Muscle of leg (tissue), 3 donors: ENCODE measurements at regions not wholly inside any gene's neighbourhood (a gene's known extent, or its start where the extent isn't known, plus 50 kb on each side); places are given as distances from the start of the nearest gene placed in this dataset.
"Not testable (repeated sequence)": the region's sequence is repeated elsewhere in the genome, so short reads cannot be mapped to it uniquely, and the experiment has no call there.

Experiments
- DNase-seq: peaks from one replicate; pipeline ENCODE4 v3.0.0; 2013
- H3K27ac ChIP-seq: one replicate; pipeline ENCODE4 v1.5.1; 2013; ENCODE audit warnings: mild to moderate bottlenecking, low read length, control low read depth
- H3K27me3 ChIP-seq: one replicate; pipeline ENCODE4 v1.6.1; 2013; ENCODE audit warnings: low read length; ENCODE audit not compliant: control insufficient read depth, insufficient read depth
- H3K36me3 ChIP-seq: one replicate; pipeline ENCODE4 v1.6.1; 2013; ENCODE audit warnings: low read length; ENCODE audit not compliant: control insufficient read depth, insufficient read depth
- H3K4me1 ChIP-seq: one replicate; pipeline ENCODE4 v1.6.1; 2013; ENCODE audit warnings: low read length; ENCODE audit not compliant: control insufficient read depth, insufficient read depth
- H3K4me3 ChIP-seq: one replicate; pipeline ENCODE4 v1.5.1; 2013; ENCODE audit warnings: low read length, control low read depth
- H3K9me3 ChIP-seq: replicated peaks from 2 replicates; pipeline ENCODE4 v1.6.1; 2013; ENCODE audit warnings: low read depth, low read length; ENCODE audit not compliant: control insufficient read depth
- WGBS: methylation state at CpG from one replicate; pipeline ENCODE4 v1.1.5; 2013; ENCODE audit warnings: missing lambda C conversion rate; ENCODE audit not compliant: insufficient coverage; 5-methylcytosine and 5-hydroxymethylcytosine counted together

DNA sequence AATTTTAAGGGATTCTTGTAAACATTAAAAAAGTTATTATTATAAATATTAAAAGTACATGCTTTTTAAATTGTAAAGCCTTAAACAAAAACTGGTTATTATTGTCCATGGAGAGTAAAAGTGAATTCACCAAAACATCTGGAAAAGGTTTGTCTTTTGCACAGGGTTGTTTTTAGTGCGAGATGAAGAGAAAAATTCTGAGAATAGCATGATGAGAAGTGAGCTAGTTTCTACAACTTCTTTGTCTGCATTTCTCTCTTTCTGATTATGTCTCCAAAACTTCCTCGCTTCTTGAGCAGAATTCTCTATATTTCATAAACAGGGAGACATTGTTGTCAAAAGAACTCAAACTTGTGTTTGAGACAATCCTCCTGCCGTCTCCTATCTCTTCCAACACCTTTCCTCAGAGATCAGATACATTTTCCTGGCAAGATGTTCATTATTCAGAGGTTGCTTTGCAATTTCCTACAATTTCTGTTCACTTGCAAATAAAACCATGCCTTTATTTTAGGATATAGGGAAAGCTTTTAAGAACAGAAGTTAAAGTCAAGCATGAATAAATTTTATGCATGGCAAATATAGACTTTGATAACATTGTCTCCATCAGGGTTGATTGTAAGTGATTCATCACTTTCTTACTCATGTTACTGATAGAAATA is 372.1 kb upstream of the NPVF start:
- H3K36me3 ChIP-seq, result no peaks in the 10 kb centered on the region
- H3K4me3 ChIP-seq, result no peak overlapping the region
- no peaks in the 10 kb centered on the region for H3K27me3 ChIP-seq
- WGBS, result 34% methylated on average over 2 of the region's 3 CpGs
- peak overlapping the region; percentile 6 for H3K27ac ChIP-seq
- H3K9me3 ChIP-seq, result no peaks in the 10 kb centered on the region
- H3K4me1 ChIP-seq, result peaks cover 7% of the 10 kb centered on the region
- DNase-seq, result peak; percentile 62

DNA sequence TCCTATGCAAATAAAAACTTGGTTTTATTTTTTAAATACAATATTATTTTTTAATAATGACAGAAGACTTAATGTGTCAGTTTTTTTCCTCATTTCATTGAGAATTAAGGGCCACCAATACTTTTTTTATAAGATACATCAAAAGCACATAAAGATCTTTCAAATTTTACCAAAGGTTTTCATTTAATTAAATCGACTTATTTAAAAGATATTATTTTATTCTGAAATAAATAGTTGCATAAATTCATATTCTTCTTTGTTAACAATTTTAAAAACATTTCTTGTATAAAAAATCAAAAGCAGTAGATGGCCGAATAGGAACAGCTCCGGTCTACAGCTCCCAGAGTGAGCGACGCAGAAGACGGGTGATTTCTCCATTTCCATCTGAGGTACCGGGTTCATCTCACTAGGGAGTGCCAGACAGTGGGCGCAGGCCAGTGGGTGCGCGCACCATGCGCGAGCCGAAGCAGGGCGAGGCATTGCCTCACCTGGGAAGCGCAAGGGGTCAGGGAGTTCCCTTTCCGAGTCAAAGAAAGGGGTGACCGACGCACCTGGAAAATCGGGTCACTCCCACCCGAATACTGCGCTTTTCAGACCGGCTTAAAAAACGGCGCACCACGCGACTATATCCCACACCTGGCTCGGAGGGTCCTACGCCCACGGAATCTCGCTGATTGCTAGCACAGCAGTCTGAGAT is 374.6 kb upstream of the NPVF start:
- DNase-seq, H3K27ac ChIP-seq, H3K36me3 ChIP-seq, H3K9me3 ChIP-seq, H3K4me1 ChIP-seq, H3K27me3 ChIP-seq, H3K4me3 ChIP-seq: not testable (repeated sequence)
- WGBS, result 60% methylated on average over 1 of the region's 30 CpGs

DNA sequence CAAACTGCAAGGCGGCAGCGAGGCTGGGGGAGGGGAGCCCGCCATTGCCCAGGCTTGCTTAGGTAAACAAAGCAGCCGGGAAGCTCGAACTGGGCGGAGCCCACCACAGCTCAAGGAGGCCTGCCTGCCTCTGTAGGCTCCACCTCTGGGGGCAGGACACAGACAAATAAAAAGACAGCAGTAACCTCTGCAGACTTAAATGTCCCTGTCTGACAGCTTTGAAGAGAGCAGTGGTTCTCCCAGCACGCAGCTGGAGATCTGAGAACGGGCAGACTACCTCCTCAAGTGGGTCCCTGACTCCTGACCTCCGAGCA is 375.1 kb upstream of the NPVF start:
- H3K4me1 ChIP-seq, H3K4me3 ChIP-seq, H3K36me3 ChIP-seq, H3K27me3 ChIP-seq, DNase-seq, H3K9me3 ChIP-seq, H3K27ac ChIP-seq: not testable (repeated sequence)
- WGBS, result no CpG with 5 or more reads among the region's 9 CpGs

DNA sequence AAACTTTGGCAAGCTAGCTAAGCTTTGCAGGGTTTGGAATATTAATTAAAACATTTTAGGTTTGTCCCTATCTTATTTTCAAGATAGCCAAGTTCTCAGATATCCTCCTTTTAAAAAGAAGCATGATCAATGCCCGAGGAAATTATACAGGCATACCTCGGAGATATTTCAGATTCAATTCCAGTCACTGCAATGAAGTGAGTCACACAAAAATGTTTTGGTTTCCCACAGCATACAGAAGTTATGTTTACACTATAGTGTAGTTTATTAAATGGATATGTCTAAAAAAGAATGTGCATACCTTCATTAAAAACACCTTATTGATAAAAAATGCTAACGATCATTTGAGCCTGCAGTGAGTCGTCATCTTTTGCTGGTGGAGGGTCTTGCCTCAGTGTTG is 382.9 kb upstream of the NPVF start:
- Histone ChIP-seq H3K36me3 (no peaks in the 10 kb centered on the region), H3K27ac (no peak overlapping the region), H3K4me1 (peaks cover 16% of the 10 kb centered on the region), H3K4me3 (no peak overlapping the region), H3K9me3 (peaks cover 10% of the 10 kb centered on the region), H3K27me3 (no peaks in the 10 kb centered on the region)
- DNase-seq, result no peak
- WGBS, result 67% methylated on average over 1 of the region's 4 CpGs

DNA sequence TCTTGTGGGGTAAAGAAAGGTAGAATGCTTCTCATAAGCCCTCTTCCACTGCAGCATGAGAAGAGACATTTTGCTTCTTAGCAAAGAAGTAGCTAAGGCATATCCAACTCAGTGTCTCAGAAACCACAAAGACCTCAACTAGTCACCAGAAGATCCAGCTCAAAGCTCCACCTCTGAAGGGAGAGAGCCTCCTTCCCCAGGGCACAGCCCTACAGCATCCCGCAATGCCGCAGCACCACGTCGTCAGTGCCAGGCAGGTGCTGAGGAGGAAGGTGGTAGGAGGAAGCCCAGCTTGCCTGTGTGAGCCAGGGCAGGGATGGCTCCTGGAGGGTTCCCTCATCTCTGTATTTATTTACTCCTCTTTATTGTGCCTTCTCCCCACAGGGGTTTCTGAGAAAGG is 385.6 kb upstream of the NPVF start:
- Histone ChIP-seq H3K4me1 (peaks cover 18% of the 10 kb centered on the region), H3K4me3 (no peak overlapping the region), H3K27me3 (no peaks in the 10 kb centered on the region), H3K36me3 (no peaks in the 10 kb centered on the region), H3K9me3 (peaks cover 10% of the 10 kb centered on the region), H3K27ac (no peak overlapping the region)
- no peak for DNase-seq
- WGBS, result no CpG with 5 or more reads among the region's 4 CpGs

DNA sequence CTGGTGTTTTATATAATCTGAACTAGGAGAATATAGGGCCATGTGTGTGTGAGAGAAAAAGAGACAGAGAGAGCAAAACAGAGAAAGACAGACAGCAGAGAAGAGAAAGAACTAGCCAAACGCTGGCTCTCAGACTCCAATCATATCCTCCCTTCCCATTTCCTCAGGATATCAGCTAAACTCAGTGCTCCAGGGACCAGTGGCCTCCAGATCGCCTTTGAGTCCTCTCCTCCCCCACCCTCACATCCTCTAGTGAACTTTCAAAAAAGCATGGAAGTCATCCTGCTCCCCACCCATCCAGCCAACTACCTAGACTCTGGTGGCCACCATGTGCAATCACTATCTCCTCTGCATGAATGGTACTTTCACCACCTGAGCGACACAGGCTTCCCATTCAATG is 386.1 kb upstream of the NPVF start:
- H3K27ac ChIP-seq, result peak overlapping the region; percentile 3
- H3K4me3 ChIP-seq, result no peak overlapping the region
- peaks cover 10% of the 10 kb centered on the region for H3K9me3 ChIP-seq
- peak; percentile 42 for DNase-seq
- 20% methylated on average over 1 of the region's 3 CpGs for WGBS
- no peaks in the 10 kb centered on the region for H3K36me3 ChIP-seq
- H3K4me1 ChIP-seq, result peaks cover 18% of the 10 kb centered on the region
- H3K27me3 ChIP-seq, result no peaks in the 10 kb centered on the region

DNA sequence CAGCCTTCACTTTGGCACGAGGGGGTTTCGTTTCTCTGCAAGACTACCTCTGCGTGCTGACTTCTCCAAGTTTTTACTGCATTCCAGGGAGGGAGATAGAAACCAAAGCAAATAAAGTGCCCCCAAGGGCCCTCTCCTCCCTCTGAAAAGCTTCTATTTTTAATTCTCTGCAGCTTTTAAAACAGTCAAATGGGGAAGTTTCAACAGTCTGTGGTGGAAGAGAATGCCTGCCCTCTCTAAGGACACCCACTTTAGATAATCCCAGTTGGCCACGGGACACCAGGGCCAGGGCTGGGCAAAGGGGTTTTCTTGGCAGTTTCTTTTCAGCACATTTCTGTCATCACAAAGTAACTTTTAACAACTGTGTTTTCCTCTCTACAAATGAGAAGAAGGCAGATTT is 386.7 kb upstream of the NPVF start:
- peaks cover 18% of the 10 kb centered on the region for H3K4me1 ChIP-seq

DNA sequence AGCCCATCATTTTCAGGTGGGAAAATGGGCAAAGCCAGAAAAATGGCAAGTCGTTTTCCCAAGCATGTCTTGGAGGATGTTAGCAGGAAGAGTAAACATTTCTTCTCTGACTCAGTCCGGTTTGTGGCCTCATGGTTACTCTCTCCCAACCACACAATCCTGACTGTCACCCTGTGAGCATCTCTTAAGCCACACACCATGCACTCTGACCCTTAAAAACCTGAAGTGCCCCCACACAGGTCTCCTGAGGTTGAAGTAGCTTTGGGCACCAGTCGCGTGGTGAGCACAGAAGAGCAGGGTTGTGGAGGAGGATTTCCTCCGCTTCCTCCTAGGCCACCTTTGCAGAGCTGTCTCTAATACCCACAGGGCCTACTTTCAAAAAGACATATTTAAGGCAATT is 387.3 kb upstream of the NPVF start:
- peaks cover 18% of the 10 kb centered on the region for H3K4me1 ChIP-seq
- H3K27ac ChIP-seq, result peak overlapping the region; percentile 21
- no peaks in the 10 kb centered on the region for H3K27me3 ChIP-seq
- H3K4me3 ChIP-seq, result no peak overlapping the region
- DNase-seq, result no peak
- WGBS, result no CpG with 5 or more reads among the region's 5 CpGs
- H3K36me3 ChIP-seq, result no peaks in the 10 kb centered on the region
- H3K9me3 ChIP-seq, result peaks cover 10% of the 10 kb centered on the region

More for the DNA sequence above, 386.7 kb upstream of the NPVF start:
- WGBS, result 16% methylated on average over 3 of the region's 4 CpGs
- peak; percentile 59 for DNase-seq
- Histone ChIP-seq H3K9me3 (peaks cover 10% of the 10 kb centered on the region), H3K27ac (peak overlapping the region; percentile 21), H3K36me3 (no peaks in the 10 kb centered on the region), H3K27me3 (no peaks in the 10 kb centered on the region), H3K4me3 (no peak overlapping the region)

DNA sequence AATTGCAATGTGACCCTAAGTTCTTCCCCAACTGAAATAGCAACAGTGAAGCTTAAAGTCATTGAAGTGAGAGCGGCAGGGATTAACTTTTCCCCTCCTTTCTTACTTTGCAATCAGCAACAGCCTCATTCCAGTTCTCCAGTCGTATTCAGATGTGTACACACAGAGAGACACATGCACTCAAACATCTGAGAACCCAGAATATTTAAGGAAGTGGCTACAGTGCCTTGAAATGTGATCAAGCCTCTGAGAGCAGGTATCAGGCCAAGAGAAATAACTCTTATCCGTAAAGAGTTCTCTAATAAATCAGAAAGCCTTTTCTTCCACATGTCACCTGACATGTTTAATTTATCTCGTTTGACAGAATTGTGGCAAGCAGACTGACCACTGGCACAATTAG is 388.9 kb upstream of the NPVF start:
- DNase-seq, result no peak
- H3K27ac ChIP-seq, result no peak overlapping the region

DNA sequence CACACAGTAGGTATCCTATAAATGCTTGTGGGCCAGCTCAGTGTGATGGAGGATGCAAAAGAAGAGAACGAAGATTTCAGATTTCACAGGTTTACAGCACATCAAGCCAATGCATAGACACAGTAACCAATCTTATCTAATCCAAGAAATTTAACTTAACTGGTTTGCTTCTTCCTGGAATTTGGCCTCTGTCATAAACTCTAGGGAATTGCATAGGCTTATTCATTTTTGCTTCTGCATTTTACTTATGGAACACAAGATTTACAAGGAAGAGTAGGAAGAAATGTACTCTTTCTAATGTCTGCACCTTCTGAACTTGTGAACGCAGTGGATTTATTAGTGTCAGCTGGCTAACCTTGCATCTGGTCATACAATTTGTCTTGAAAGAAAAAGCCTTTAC is 389.4 kb upstream of the NPVF start:
- no CpG with 5 or more reads among the region's 2 CpGs for WGBS
- H3K9me3 ChIP-seq, result peaks cover 2% of the 10 kb centered on the region
- no peak overlapping the region for H3K27ac ChIP-seq
- H3K36me3 ChIP-seq, result no peaks in the 10 kb centered on the region
- no peak overlapping the region for H3K4me3 ChIP-seq
- no peaks in the 10 kb centered on the region for H3K27me3 ChIP-seq
- peak; percentile 52 for DNase-seq
- H3K4me1 ChIP-seq, result peaks cover 18% of the 10 kb centered on the region

More for the DNA sequence above, 388.9 kb upstream of the NPVF start:
- WGBS, result 40% methylated on average over 1 of the region's 4 CpGs
- no peaks in the 10 kb centered on the region for H3K27me3 ChIP-seq
- no peaks in the 10 kb centered on the region for H3K36me3 ChIP-seq
- no peak overlapping the region for H3K4me3 ChIP-seq
- peaks cover 7% of the 10 kb centered on the region for H3K9me3 ChIP-seq
- peaks cover 18% of the 10 kb centered on the region for H3K4me1 ChIP-seq
